AG08395 (cell line): ENCODE measurements at regions not wholly inside any gene's neighbourhood (a gene's known extent, or its start where the extent isn't known, plus 50 kb on each side); places are given as distances from the start of the nearest gene placed in this dataset.
"Not testable (repeated sequence)": the region's sequence is repeated elsewhere in the genome, so short reads cannot be mapped to it uniquely, and the experiment has no call there.

Source experiments
- DNase-seq: peaks from one replicate; pipeline ENCODE4 v3.0.0; 2012; ENCODE audit warnings: mixed read lengths, low spot score

DNA sequence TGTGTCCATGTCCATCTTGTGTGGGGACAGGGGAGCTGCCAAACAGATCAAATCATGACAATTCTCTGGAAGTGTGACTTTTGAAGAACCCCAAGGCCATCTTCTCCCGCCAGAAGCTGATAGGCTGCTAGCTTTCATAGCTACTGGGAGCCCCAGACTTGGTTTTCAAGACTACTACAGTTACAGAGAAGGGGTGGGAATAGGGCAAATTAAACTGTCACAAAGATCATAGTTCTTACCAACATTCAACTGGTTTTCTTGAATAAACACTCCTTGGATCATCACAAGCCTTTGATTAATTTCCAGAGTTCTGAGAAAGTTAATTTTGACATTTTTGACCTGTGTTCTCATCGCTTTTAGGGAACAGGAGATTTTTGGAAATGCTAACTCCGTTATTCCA, 67.8 kb upstream of the FARP1 start:
- DNase-seq = no peak

DNA sequence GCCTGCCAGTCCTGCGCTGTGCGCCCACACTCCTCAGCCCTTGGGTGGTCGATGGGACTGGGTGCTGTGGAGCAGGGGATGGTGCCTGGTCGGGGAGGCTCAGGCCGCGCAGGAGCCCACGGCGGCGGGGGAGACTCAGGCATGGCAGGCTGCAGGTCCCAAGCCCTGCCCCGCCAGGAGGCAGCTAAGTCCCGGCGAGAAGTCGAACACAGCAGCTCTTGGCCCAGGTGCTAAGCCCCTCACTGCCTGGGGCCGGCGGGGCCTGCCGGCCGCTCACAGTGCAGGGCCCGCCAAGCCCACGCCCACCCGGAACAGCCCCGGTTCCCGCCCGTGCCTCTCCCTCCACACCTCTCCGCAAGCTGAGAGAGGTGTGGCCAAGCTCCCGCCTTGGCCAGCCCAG, 66.6 kb upstream of the FARP1 start:
- not testable (repeated sequence) for DNase-seq

DNA sequence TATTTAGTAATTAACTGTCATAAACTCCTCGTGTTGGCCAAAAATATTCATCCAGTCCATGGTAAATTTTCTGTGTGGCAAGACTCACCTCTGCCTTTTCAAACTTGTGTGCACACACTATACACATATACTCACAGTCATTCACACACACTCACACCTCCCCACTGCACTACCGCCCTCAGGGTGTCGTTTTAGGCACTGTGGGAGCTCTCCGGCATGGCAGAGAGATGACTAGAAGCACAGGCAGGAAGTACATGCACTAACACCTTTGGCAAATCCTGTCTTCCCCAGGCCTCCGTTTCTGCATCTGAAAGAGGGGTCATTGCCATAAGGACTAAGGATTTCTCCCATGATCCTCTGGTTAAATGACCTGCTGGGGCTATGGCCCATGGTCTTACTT, 62.6 kb upstream of the FARP1 start:
- no peak for DNase-seq

DNA sequence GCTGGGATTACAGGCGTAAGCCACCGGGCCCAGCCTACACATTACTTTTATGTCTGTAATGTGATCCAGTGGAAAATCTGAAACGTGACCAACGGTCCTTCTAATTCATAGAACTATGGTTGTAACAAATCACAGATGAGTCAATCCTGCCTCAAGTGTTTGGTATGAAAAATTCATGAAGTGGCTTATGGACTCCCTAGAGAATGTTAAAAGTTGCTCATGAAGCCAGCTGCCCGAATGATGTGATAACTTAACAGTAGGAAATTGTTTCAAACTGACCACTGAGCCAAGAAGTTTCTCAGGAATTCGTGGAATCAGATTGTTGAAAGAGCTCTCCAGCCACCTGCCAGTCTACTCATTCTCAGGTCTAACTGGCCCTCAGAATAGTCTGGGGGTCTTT, 59.4 kb upstream of the FARP1 start:
- DNase-seq = peak; percentile 88

DNA sequence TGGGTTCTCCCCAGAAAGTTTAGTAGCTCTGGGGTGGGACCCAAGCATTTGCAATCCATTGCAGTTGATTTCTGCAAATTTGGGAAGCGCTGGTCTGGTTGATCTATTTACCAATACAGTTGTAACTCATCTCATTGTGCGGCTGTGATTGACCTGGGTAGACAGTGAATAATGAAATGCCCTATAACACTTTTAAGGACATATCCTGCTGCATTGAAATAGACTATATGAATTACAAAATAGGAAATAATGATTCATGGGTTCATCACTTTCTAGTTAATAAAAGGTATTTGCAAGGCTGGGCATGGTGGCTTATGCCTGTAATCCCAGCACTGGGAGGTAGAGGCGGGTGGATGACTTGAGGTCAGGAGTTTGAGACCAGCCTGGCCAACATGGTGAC, 59.0 kb upstream of the FARP1 start:
- DNase-seq = no peak

DNA sequence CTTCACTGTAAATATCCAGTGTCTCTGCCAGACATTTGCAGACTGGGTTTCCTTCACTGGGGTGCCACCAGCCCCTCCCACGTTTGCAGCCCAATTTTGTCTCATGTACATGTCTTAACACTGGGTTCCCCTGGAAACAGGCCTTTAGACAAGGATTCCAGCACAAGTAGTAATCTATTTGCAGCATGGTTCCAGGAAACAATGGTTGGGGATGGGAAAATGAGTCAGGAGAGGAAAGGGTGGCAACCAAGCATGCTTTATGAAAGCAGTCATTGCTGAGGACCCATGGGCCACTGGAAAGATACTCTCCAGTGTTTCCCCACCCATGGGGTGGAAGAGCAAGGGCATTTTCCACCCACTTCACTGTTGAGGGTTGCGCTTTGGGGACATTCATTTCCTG, 53.6 kb upstream of the FARP1 start:
- DNase-seq = peak; percentile 51

DNA sequence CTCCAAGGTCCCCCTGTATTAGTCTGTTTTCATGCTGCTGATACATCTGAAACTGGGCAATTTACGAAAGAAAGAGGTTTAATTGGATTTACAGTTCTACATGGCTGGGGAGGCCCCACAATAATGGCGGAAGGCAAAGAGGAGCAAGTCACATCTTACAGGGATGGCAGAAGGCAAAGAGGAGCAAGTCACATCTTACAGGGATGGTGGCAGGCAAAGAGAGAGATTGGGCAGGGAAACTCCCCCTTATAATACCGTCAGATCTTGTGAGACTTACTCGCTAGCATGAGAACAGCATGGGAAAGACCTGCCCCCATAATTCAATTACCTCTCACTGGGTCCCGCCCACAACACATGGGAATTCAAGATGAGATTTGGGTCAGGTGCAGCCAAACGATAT, 50.0 kb upstream of the FARP1 start:
- DNase-seq = no peak
